ENCODE measurements at regions not wholly inside any gene's neighbourhood (a gene's known extent, or its start where the extent isn't known, plus 50 kb on each side); places are given as distances from the start of the nearest gene placed in this dataset.

- no peak for TF ChIP-seq HEYL (CRISPR knock-in tag; IDR thresholded peaks at IDR 0.05)
- TF ChIP-seq TFCP2L1 (CRISPR knock-in tag; IDR thresholded peaks at IDR 0.05): no peak
These were observed 1618.1 kb downstream of the C4orf33 start (continued) for GRCh38 chr4:130714006-130714405.

- TF ChIP-seq CTCF (IDR thresholded peaks at IDR 0.05) (no peak), ATOH8 (CRISPR knock-in tag; IDR thresholded peaks at IDR 0.05; ENCODE audit: low read depth) (no peak), RAD21 (conservative IDR thresholded peaks at IDR 0.05 in 1 of 2, IDR thresholded peaks at IDR 0.05 in 1 of 2) (no peak), TFCP2L1 (CRISPR knock-in tag; IDR thresholded peaks at IDR 0.05) (no peak), CEBPB (IDR thresholded peaks at IDR 0.05) (no peak), ESRRA (IDR thresholded peaks at IDR 0.05; ENCODE audit: borderline replicate concordance, low read length) (no peak), GATA3 (IDR thresholded peaks at IDR 0.05; ENCODE audit: borderline replicate concordance) (no peak), POLR2AphosphoS2 (conservative IDR thresholded peaks at IDR 0.05; ENCODE audit: low read length) (no peak), REST (IDR thresholded peaks at IDR 0.05) (no peak), BCL3 (IDR thresholded peaks at IDR 0.05) (no peak), FOXS1 (CRISPR knock-in tag; IDR thresholded peaks at IDR 0.05) (no peak), RNF2 (IDR thresholded peaks at IDR 0.05; ENCODE audit: borderline replicate concordance, low read depth) (no peak), MYC (IDR thresholded peaks at IDR 0.05; ENCODE audit: borderline replicate concordance, low read length) (no peak), HMGXB4 (CRISPR knock-in tag; IDR thresholded peaks at IDR 0.05; ENCODE audit: borderline replicate concordance) (no peak), MAFK (IDR thresholded peaks at IDR 0.05; ENCODE audit: partially characterized antibody) (no peak), CHD4 (IDR thresholded peaks at IDR 0.05; ENCODE audit: borderline replicate concordance) (no peak), HOXB5 (CRISPR knock-in tag; IDR thresholded peaks at IDR 0.05) (no peak)
- H3K4me1 ChIP-seq: no peaks in the 10 kb centered on the region
- H3K9me3 ChIP-seq: no peaks in the 10 kb centered on the region
- no peak overlapping the region for H3K4me3 ChIP-seq
- peak in 1 of 2 experiments; percentile 6 for DNase-seq (ENCODE audit: low read depth in 1 of 2, low spot score in 1 of 2)
- no peak for FAIRE-seq
- CTCF ChIA-PET: no interaction called here
- POLR2A ChIA-PET: no interaction called here
- ATAC-seq: no peak
- H3K4me2 ChIP-seq: no peak overlapping the region
- no peak overlapping the region for H3K27ac ChIP-seq
These were observed 1626.4 kb downstream of the C4orf33 start for GRCh38 chr4:130722361-130722760.

Measured in A549 (cell line).